HL-60 (cell line): ENCODE measurements at regions not wholly inside any gene's neighbourhood (a gene's known extent, or its start where the extent isn't known, plus 50 kb on each side); places are given as distances from the start of the nearest gene placed in this dataset.

ENCODE experiments used
- CTCF ChIP-seq: IDR thresholded peaks from one replicate; pipeline ENCODE4 v1.5.1; 2011; ENCODE audit warnings: low read length, control low read depth, inconsistent platforms; ENCODE audit not compliant: insufficient read depth
- GABPA ChIP-seq: IDR thresholded peaks from 2 replicates; pipeline ENCODE4 v1.6.1; 2012; ENCODE audit warnings: low read depth
- POLR2AphosphoS5 ChIP-seq: IDR thresholded peaks from 2 replicates; pipeline ENCODE4 v1.6.1; 2012; ENCODE audit warnings: low read depth
- REST ChIP-seq: IDR thresholded peaks from 2 replicates; pipeline ENCODE4 v1.6.1; 2012; ENCODE audit warnings: low read depth; ENCODE audit not compliant: insufficient replicate concordance
- SPI1 ChIP-seq: IDR thresholded peaks from 2 replicates; pipeline ENCODE4 v1.6.1; 2012; ENCODE audit warnings: low read depth, mild to moderate bottlenecking, borderline replicate concordance

DNA sequence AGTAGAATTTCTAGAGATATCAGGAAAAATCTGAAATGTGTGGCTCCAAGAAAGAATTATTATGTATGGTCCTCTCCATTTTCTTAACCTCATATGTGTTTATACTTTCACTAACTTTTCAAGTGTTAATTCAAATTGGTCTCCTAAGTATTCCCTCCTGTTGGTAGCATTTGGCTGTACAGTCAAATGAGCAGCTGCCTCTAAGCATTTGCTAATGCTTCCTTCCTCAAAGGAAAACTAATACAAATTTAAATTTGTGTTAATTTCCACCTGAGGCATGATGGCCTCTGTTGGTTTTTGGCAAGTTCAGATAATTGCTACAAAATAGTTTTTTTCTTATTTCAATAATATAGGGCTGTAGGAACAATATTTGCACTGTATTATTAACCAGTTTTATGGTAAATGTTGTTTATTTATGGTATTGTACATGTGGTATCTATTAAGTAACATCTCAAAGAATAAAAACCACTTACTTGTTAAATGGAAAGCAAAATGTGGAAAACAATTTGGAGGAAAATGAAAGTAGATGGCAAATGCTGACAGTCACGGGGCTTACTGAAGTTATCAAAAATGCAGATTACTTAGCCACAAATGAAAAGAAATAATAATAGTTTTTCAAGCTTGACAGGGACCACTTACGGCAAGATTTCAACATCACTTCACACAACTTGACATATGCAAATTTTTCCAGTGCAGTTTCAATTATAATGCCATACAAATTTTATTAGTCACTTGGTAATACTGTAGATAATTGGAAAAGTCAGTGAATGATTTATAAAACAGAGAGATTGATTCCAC is 299.3 kb upstream of the MEOX2 start:
- no peak for TF ChIP-seq GABPA
- TF ChIP-seq CTCF: no peak
- TF ChIP-seq REST: no peak
- no peak for TF ChIP-seq POLR2AphosphoS5
- no peak for TF ChIP-seq SPI1
